HG03066 (cell line): ENCODE measurements at regions not wholly inside any gene's neighbourhood (a gene's known extent, or its start where the extent isn't known, plus 50 kb on each side); places are given as distances from the start of the nearest gene placed in this dataset.

ENCODE experiments used
- ATAC-seq: cut with Tn5 transposase; IDR thresholded peaks from one replicate; pipeline ENCODE4 v1.9.1; 2021; ENCODE audit warnings: low read depth; ENCODE audit not compliant: unreplicated experiment

GRCh38 chr19:28292822-28293500, 920.0 kb downstream of the UQCRFS1 start:
- ATAC-seq, result no peak

- ATAC-seq, result no peak
These were observed 921.1 kb downstream of the UQCRFS1 start for GRCh38 chr19:28291874-28292273.

GRCh38 chr19:28290963-28291657, 921.8 kb downstream of the UQCRFS1 start:
- ATAC-seq, result no peak

GRCh38 chr19:28289295-28290063, 923.5 kb downstream of the UQCRFS1 start:
- no peak for ATAC-seq

GRCh38 chr19:28288572-28289264, 924.2 kb downstream of the UQCRFS1 start:
- ATAC-seq, result no peak

- ATAC-seq, result no peak
These were observed 927.0 kb downstream of the UQCRFS1 start for GRCh38 chr19:28285917-28286316.

- ATAC-seq, result no peak
These were observed 927.9 kb downstream of the UQCRFS1 start for GRCh38 chr19:28285078-28285477.

GRCh38 chr19:28284389-28284788, 928.6 kb downstream of the UQCRFS1 start:
- ATAC-seq, result no peak

- no peak for ATAC-seq
These were observed 929.4 kb downstream of the UQCRFS1 start for GRCh38 chr19:28283592-28283991.

- no peak for ATAC-seq
These were observed 931.3 kb downstream of the UQCRFS1 start for GRCh38 chr19:28281676-28282075.

- ATAC-seq, result no peak
These were observed 948.4 kb downstream of the UQCRFS1 start for GRCh38 chr19:28264556-28264955.

GRCh38 chr19:28258829-28259228, 954.1 kb downstream of the UQCRFS1 start:
- ATAC-seq, result no peak

- ATAC-seq, result no peak
These were observed 955.6 kb downstream of the UQCRFS1 start for GRCh38 chr19:28257396-28257795.

- no peak for ATAC-seq
These were observed 965.7 kb downstream of the UQCRFS1 start for GRCh38 chr19:28247243-28247642.

- no peak for ATAC-seq
These were observed 967.0 kb downstream of the UQCRFS1 start for GRCh38 chr19:28245937-28246336.

- ATAC-seq, result no peak
These were observed 968.0 kb downstream of the UQCRFS1 start for GRCh38 chr19:28244966-28245365.

GRCh38 chr19:28242317-28242927, 970.5 kb downstream of the UQCRFS1 start:
- no peak for ATAC-seq

- ATAC-seq, result no peak
These were observed 973.7 kb downstream of the UQCRFS1 start for GRCh38 chr19:28239270-28239669.

- no peak for ATAC-seq
These were observed 974.6 kb downstream of the UQCRFS1 start for GRCh38 chr19:28238270-28238820.

GRCh38 chr19:28235606-28236125, 977.3 kb downstream of the UQCRFS1 start:
- no peak for ATAC-seq
